Stomach (tissue), 4 donors: ENCODE measurements at regions not wholly inside any gene's neighbourhood (a gene's known extent, or its start where the extent isn't known, plus 50 kb on each side); places are given as distances from the start of the nearest gene placed in this dataset.

Experiments used
- EP300 ChIP-seq: sonication (generic); formaldehyde crosslinking; IDR thresholded peaks from one replicate; pipeline ENCODE4 v1.6.1; 2017; ENCODE audit warnings: antibody characterized with exemption
- POLR2A ChIP-seq, 4 donors: fragments of 450-650 bp; IDR thresholded peaks; one replicate each; pipeline ENCODE4 v1.6.1; 2016; ENCODE audit warnings: antibody characterized with exemption in 4 of 4, control low read depth in 2 of 4, mild to moderate bottlenecking in 1 of 4, moderate library complexity in 1 of 4
- TF ChIP-seq, protein P1 (sequence below), 7 experiments: fragments of 450-650 bp in 4 of 7; fragments of 200-600 bp in 3 of 7; sonication (generic) in 3 of 7; IDR thresholded peaks; one replicate each; pipeline ENCODE4 v1.5.1; 2016 to 2019; ENCODE audit warnings: antibody characterized with exemption in 7 of 7, control low read depth in 2 of 7, mild to moderate bottlenecking in 1 of 7

DNA sequence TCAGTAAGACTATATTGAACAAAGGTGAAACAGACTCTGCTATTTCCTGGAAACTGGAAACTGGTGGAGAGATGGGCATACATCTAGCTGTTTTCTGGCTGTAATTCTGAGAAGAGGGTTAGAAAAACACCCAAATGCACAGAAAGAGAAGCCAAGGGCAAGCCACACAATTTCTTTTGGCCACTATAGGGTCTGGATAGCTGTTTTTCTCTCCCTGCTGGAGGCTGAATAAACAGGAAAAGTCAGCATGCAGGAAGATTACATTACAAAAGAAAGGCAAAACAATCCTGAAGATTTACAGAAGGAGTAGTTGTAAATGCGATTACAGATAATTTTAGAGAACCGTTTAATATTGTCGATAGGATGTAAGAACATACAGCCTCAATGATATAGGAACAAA lies 186.2 kb upstream of the REG3G start:
- TF ChIP-seq POLR2A (IDR thresholded peaks at IDR 0.05) (no peak), EP300 (no peak)
- TF ChIP-seq, protein P1, sequence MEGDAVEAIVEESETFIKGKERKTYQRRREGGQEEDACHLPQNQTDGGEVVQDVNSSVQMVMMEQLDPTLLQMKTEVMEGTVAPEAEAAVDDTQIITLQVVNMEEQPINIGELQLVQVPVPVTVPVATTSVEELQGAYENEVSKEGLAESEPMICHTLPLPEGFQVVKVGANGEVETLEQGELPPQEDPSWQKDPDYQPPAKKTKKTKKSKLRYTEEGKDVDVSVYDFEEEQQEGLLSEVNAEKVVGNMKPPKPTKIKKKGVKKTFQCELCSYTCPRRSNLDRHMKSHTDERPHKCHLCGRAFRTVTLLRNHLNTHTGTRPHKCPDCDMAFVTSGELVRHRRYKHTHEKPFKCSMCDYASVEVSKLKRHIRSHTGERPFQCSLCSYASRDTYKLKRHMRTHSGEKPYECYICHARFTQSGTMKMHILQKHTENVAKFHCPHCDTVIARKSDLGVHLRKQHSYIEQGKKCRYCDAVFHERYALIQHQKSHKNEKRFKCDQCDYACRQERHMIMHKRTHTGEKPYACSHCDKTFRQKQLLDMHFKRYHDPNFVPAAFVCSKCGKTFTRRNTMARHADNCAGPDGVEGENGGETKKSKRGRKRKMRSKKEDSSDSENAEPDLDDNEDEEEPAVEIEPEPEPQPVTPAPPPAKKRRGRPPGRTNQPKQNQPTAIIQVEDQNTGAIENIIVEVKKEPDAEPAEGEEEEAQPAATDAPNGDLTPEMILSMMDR (IDR thresholded peaks at IDR 0.05), result no peak
